ENCODE measurements at regions not wholly inside any gene's neighbourhood (a gene's known extent, or its start where the extent isn't known, plus 50 kb on each side); places are given as distances from the start of the nearest gene placed in this dataset.
A peak's percentile ranks its signal among the peaks of the same experiment; 100 is the strongest.

DNA sequence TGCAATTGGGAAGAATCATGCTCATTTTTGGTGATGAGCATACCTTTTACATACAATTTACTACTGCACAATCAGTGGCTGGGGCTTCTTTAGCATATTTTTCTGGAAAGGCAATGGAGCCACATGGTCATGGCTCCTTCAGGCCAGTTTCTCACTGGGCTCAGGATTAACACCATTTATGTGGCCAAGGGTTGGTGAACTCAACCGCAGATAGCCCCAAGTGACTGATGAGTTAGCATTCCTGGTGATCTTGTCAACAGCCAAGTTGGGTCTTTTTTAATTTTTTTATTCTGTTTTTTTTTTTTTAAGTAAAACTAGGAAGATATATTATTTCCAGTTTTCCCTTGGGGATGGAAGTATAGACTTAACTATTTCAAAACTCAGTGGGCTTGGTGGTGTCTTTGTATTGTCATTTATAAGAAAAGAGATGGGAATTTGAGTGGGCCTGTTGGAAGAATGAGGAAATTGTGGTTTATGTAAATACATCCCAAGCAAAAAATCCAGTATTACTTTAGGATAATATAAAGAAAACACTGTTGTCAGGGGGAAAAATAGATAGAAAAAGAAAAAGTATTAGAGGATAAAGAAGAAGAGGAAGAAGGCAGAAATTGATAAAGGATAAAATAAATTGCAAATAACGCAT, 397.4 kb downstream of the MAFB start:
- peak; percentile 68 for DNase-seq (ENCODE audit: low read depth)
- TF ChIP-seq, protein P1, sequence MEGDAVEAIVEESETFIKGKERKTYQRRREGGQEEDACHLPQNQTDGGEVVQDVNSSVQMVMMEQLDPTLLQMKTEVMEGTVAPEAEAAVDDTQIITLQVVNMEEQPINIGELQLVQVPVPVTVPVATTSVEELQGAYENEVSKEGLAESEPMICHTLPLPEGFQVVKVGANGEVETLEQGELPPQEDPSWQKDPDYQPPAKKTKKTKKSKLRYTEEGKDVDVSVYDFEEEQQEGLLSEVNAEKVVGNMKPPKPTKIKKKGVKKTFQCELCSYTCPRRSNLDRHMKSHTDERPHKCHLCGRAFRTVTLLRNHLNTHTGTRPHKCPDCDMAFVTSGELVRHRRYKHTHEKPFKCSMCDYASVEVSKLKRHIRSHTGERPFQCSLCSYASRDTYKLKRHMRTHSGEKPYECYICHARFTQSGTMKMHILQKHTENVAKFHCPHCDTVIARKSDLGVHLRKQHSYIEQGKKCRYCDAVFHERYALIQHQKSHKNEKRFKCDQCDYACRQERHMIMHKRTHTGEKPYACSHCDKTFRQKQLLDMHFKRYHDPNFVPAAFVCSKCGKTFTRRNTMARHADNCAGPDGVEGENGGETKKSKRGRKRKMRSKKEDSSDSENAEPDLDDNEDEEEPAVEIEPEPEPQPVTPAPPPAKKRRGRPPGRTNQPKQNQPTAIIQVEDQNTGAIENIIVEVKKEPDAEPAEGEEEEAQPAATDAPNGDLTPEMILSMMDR (conservative IDR thresholded peaks at IDR 0.05; ENCODE audit: control insufficient read depth, insufficient read depth, low read depth, low read length) = no peak
- no peak overlapping the region for H3K4me3 ChIP-seq (ENCODE audit: control insufficient read depth, low read depth, low read length)

DNA sequence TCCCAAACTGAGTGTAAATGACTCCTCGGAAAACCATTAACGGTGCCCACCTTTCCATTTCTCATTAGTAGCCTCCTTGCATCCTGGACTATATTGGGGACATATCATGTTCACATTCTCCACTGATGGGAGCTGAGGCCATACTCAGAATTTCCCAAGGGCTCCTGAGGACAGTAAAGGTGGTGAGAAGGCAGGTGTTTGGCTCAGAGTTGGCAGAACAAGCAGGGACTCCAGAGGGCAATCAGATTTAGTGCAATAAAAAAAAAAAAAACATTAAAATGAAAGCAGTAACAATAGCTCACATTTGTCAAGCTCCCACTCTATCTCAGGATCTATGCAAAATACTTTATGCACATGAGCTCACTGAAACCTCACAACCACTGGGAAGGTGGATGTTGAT, 401.4 kb downstream of the MAFB start:
- H3K4me3 ChIP-seq (ENCODE audit: control insufficient read depth, low read depth, low read length) = no peak overlapping the region
- DNase-seq (ENCODE audit: low read depth) = no peak
- TF ChIP-seq, protein P1 (conservative IDR thresholded peaks at IDR 0.05; ENCODE audit: control insufficient read depth, insufficient read depth, low read depth, low read length) = no peak

DNA sequence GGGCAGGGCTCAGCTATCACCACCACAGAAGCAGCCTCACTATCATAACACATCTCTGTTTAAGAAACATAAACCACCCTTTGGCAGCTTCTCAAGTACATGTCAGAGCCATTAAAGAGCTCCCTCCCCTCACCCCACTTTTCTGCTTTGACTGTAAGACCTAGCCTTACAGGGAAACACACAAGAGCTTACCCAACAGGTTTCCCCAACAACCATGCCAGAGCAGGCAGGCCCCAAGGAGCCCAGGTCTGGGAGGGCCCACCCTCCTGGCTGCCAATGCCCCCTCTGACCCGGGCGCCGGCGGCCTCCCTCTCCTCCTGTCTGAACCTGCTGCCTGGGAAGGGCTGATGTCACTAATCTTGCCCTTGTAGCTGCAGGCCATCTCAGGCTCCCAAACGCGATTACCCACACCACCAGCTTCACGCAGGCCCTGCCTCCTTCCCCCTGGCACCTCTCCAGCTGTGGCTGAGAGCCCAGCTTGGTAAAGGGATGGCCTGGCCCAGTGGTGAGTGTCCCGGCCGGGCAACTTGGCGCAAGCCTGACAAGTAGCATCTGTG, 402.0 kb downstream of the MAFB start:
- TF ChIP-seq, protein P1 (conservative IDR thresholded peaks at IDR 0.05; ENCODE audit: control insufficient read depth, insufficient read depth, low read depth, low read length) = no peak
- H3K4me3 ChIP-seq (ENCODE audit: control insufficient read depth, low read depth, low read length) = no peak overlapping the region
- no peak for DNase-seq (ENCODE audit: low read depth)

DNA sequence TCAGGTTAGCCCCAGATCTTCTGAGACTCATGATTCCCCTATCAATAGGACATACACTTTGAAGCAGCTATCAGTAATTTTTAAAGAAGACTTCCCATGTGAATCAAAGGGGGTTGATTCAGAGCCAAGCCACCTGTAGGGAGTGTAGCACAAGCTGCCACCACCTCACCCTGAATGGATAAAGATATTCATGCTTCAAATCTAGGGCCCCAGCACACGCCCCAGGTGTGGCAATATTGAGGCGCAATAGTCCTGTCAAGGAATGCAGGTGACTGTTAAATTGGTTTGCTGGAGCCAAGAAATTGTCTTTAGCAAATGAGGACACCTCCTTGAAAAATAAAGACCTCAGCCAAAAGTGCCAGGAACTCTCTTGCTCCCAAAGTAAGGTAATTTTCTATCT, 404.4 kb downstream of the MAFB start:
- TF ChIP-seq, protein P1 (conservative IDR thresholded peaks at IDR 0.05; ENCODE audit: control insufficient read depth, insufficient read depth, low read depth, low read length) = no peak
- DNase-seq (ENCODE audit: low read depth) = no peak
- H3K4me3 ChIP-seq (ENCODE audit: control insufficient read depth, low read depth, low read length) = no peak overlapping the region

DNA sequence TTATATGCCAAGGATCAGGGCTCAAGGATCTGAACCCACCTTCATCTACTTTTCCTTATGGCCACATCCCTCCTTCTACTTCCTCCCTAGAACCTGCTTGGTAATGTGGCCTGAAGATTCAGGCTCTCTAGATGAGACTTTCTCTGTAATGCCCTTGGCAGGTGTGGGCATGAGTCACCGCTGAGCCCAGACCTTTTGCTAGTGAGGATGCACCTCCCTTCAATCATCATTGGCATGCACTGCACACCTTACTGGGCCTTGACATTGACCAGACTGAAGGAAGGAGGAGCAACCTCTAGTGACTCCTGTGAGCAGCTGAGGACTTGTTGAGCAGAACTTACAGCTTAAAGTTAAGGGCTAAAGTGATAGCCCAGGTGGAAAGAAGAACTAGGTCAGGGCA, 405.3 kb downstream of the MAFB start:
- no peak for DNase-seq (ENCODE audit: low read depth)
- TF ChIP-seq, protein P1 (conservative IDR thresholded peaks at IDR 0.05; ENCODE audit: control insufficient read depth, insufficient read depth, low read depth, low read length) = no peak
- H3K4me3 ChIP-seq (ENCODE audit: control insufficient read depth, low read depth, low read length) = no peak overlapping the region

DNA sequence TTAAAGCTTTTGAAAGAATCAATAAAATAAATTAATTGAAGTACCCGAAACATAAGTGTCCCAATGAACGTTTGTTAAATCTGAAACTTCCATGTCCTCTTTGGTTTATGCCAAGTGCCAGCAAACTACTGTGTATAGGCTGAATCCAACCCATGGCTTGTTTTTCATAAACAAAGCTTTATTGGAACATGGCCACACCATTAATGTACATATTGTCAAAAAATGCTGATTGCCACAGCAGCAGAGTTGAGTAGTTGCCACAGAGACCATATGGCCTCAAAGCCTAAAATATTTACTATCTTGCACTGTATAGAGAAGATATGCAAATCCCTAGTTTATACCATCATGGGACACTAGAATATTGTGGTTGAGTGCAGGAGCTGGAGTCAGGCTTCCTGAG, 406.1 kb downstream of the MAFB start:
- H3K4me3 ChIP-seq (ENCODE audit: control insufficient read depth, low read depth, low read length) = no peak overlapping the region
- TF ChIP-seq, protein P1 (conservative IDR thresholded peaks at IDR 0.05; ENCODE audit: control insufficient read depth, insufficient read depth, low read depth, low read length) = no peak
- DNase-seq (ENCODE audit: low read depth) = no peak
